ENCODE measurements at regions not wholly inside any gene's neighbourhood (a gene's known extent, or its start where the extent isn't known, plus 50 kb on each side); places are given as distances from the start of the nearest gene placed in this dataset.

GRCh38 chr16:73473713-73474112 is 425.8 kb upstream of the ZFHX3 start:
- TF ChIP-seq ZNF660 (CRISPR knock-in tag; IDR thresholded peaks at IDR 0.05; ENCODE audit: borderline replicate concordance, low read depth) (no peak), CTCF (CRISPR knock-in tag; IDR thresholded peaks at IDR 0.05) (no peak), EZH2 (conservative IDR thresholded peaks at IDR 0.05; ENCODE audit: low read depth, low read length) (no peak), SP140L (CRISPR knock-in tag; IDR thresholded peaks at IDR 0.05; ENCODE audit: borderline replicate concordance) (no peak), MXD1 (CRISPR knock-in tag; IDR thresholded peaks at IDR 0.05) (no peak), ARHGAP35 (CRISPR knock-in tag; IDR thresholded peaks at IDR 0.05; ENCODE audit: borderline replicate concordance) (no peak)

Measured in HepG2 (cell line).